ENCODE measurements at regions not wholly inside any gene's neighbourhood (a gene's known extent, or its start where the extent isn't known, plus 50 kb on each side); places are given as distances from the start of the nearest gene placed in this dataset.
A peak's percentile ranks its signal among the peaks of the same experiment; 100 is the strongest.

DNA sequence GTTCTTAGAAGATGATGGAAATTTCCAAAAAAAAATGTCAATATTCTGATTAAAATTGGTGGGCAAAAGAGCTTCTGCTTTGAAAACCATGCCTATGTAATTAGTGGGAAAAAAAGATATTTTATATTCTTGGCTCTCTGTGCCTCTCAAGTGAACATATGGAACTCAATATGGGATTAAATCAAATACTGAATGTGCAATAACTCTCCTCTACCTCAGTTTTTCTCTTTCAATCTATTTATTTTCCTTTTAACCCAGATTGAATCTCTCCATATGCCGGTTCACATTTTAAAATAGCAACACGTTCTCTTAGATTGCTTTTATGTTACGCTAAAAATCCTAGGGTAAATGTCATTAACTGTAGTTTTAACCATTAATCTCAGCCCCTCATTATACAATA, 224.2 kb upstream of the PABPC4L start:
- no peak for DNase-seq

GRCh38 chr4:134422776-134423175, 221.2 kb upstream of the PABPC4L start:
- DNase-seq, result peak; percentile 80

DNA sequence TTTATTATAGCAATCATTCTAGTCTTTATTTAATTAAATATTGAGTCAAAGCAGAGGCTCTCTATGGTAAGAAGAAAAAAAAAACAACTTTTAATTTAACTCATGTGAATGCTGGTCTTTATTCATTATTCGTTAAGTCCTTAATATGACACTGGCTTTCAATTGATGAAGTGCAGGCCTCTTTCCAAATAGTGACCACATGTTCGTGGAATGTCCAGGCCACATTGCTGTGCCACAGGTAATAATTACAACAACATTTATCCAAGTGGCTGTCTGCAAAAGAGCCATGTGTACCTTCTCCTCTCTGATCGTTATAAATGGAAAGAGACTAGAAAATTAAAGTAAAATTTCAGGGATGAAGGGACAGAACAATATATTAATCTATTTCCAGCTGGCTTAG, 220.1 kb upstream of the PABPC4L start:
- no peak for DNase-seq

GRCh38 chr4:134408897-134409296, 207.3 kb upstream of the PABPC4L start:
- DNase-seq, result no peak

DNA sequence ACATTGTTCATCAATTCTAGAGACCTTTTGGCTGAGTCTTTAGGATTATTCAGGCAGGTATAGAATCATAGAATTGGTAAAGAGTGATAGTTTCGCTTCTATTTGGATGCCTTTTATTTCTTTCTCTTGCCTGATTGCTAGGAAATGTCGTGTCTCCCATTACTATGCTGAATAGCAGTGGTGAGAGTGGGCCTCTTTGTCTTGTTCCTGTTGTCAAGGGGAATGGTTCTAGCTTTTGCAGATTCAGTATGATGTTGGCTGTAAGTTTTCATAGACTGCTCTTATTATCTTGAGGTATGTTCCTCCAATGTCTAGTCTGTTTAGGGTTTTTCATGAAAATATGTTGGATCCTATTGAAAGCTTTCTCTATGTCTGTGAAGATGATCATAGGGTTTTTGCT, 200.2 kb upstream of the PABPC4L start:
- DNase-seq, result no peak

GRCh38 chr4:134393592-134393991, 192.0 kb upstream of the PABPC4L start:
- DNase-seq, result no peak

- DNase-seq, result no peak
These were observed 188.7 kb upstream of the PABPC4L start for GRCh38 chr4:134390319-134390718.

- DNase-seq, result no peak
These were observed 186.8 kb upstream of the PABPC4L start for GRCh38 chr4:134388351-134388750.

- no peak for DNase-seq
These were observed 181.1 kb upstream of the PABPC4L start for GRCh38 chr4:134382478-134383227.

DNA sequence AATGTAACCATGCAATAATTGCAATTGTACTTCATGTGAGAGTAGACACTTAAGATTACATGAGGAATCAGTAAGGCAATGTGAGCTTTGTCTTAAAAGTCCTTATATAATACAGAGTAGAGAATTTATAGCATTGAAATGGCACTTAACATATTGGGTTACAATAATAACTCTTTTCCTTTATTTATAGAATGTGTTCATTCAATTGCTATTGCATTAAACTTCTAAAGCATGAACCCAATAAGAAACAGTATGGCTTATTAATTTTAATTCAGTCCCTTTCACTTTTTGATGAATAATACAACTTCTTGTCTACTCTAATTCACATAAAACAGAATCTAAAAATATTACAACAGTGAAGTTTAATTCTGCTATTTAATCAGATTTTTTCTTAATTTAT, 174.2 kb upstream of the PABPC4L start:
- no peak for DNase-seq

GRCh38 chr4:134365852-134366251, 164.3 kb upstream of the PABPC4L start:
- DNase-seq, result no peak

GRCh38 chr4:134364928-134365327, 163.3 kb upstream of the PABPC4L start:
- no peak for DNase-seq

DNA sequence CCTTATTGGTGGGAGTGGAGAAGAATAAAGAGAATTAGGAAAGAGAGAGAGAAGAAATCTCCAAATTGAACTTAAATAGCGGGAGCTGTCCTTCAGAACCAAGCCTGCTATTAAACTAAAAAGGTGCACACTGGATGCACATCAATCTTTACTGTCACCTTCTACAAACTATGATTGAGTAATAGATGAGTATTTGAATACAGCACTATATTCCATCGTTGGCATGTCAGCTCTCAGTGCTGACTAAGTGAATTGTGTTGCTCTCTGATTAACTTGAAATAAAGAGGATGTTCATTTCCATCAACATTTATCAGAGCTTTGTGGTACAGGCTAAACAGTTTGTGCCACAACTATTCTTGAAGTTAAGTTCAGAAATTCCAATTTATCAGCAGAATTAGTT, 143.7 kb upstream of the PABPC4L start:
- no peak for DNase-seq

GRCh38 chr4:134343656-134344055, 142.1 kb upstream of the PABPC4L start:
- no peak for DNase-seq

GRCh38 chr4:134343081-134343480, 141.5 kb upstream of the PABPC4L start:
- no peak for DNase-seq

DNA sequence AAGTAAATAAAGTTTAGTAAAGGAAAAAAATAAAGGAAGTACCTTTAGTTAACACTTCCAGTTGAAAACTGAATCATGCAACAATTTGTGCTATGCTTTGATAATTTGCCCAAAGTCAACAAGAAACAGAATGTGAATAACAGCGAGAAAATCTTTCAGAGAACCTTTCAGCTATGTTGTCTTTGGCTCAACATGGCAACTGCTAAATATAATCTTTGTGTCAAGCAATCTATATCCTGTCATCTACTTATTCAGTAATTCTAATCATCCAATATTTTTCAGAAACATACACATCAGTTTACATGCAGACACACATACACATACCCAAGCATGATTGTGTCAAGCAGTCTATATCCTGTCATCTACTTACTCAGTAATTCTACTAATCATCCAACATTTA, 136.0 kb upstream of the PABPC4L start:
- DNase-seq, result no peak

DNA sequence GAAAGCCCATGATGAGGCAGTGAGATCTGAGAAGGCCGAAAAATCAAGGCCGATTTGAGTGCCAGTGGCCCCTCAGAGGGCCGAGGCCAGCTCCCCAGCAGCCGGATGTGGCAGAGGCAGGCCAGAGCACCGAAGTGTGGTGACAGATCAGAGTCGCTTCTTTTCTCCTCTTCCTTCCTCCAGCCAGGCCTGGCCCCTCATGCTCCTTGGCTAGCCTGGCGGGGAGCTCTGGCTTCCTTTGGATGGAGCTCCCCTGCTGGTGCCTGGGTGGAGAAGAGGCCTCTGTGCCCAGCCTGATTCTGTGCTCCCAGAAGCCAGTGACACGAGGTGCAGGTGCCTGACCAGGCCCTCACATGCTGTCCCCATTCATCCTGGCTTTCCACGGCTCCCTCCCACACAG, 127.2 kb upstream of the PABPC4L start:
- no peak for DNase-seq

DNA sequence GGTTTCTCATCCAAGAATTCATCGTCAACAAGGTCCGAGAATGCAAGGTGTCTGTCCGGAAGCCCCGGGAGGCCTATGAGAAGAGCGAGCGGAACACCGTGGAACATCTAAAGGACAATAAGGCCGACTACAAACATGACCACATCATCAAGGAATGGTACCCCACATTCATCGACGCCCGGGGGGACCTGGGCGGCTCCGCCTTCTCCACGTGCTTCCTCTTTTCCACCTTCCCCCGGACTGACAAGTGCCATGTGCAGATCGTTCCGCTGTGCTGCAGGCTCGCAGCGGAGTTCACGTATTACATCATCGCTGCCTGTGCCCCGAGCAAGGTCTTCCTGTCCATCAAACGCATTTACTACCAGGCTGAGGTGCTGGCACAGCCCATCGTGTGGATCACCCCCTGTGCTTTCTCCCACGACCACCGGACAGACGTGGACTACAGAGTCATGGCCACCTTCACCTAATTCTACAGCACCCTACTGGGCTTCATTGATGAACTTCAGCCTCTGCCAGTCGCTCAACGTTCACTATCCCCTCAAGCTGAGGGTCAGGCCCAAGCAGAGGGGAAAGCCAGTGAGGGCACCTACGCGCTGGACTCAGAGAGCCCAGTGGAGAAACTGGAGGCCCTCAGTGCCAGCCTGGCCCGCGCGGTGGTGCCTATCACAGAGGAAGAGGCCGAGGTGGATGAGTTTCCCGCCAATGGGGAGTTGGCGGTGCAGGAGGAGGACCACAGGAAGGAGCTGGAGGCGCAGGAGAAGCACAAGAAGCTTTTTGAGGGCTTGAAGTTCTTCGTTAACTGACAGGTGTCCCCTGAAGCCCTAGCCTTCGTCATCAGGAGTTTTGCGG, 125.9 kb upstream of the PABPC4L start:
- DNase-seq, result no peak

DNA sequence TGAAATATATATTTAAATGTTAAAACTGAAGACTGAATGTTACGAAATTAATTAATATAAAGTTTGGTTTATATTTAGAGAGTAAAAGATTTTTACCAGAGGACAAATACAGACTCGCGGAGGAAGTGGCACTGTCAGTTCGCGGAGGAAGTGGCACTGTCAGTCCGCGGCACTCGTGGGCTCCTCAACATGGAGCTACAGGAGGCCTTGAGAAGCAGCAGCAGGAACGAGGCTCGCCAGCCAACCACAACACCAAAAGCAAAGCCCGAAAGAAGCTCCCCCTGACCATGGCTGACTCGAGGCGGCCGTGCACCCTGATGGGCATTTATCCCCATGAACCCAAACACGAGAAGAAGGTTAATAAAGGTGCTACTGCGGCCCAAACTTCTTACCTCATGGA, 125.3 kb upstream of the PABPC4L start:
- DNase-seq, result no peak

- DNase-seq, result no peak
These were observed 122.6 kb upstream of the PABPC4L start for GRCh38 chr4:134324179-134324578.

DNA sequence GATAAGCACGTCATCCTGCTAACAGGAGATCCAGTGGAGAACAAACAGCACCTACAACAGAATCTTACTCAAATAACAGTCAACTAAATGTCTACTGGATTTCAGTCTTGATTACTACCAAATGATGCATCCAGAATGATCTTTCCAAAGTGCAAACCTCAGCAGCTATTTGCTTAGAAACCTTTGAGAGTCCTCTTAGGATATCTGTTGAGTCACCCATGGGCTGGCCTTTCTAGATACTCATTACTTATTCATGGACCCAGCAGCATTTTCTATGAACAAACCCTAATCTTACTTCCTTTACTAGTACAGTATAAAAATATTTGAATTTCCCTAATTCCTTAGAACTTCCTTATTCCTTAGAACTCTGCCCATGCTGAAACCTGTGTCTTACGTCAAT, 118.5 kb upstream of the PABPC4L start:
- no peak for DNase-seq

DNA sequence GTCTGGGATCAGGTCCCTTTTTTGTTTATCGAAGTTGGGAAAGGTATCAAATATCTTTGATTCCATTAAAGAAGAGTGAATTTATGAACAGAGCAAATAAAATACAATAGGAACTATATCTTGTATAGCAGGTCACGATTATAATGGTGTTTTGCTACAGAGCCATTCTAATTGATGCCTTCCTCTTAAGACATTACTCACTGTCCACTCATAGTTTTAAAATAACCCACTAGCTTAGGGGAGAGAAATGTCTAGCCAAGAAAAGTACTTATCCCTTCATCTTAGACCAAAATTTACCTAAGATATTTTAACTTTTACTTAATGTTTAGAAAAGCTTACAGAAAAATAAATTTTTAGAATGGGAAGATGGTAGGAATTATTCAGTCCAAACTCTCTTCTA, 112.0 kb upstream of the PABPC4L start:
- DNase-seq, result no peak

DNA sequence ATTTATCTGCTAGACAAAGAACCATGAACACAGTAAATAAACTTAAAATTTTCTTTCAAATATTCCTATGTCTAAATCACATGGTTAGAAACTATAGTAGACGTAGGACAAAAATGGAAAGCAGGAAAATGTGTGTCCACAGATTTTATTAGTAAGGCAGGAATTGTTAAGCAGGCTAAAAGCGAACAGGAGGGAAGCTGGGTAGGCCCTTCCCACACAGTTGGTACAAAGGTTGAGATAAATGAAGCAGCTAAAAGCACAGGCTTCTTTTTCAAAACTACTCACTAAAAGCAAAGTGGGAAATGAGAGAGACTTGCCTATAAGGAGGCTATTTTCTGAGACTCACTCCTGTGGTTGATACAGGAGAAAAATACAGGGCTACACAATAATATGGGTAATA, 108.1 kb upstream of the PABPC4L start:
- no peak for DNase-seq

DNA sequence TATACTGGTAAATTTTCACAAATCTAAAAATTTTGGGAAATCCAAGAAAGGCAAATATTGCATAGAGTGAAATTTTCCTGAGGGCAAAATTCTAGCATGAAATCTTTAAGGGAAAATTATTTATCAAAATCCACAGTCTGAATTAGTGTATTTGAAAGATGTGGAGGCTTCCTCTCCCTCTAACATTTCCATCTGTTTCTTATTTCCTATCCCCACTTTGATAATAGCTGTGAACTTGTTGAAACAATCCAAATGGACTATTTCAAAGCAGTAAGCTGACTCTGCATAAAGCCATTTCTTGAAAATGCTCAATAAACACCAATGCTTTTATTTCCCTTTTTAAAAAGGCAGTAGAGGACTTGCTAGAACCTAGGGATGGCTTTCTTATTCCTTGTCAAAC, 107.3 kb upstream of the PABPC4L start:
- DNase-seq, result no peak

- DNase-seq, result no peak
These were observed 96.7 kb upstream of the PABPC4L start for GRCh38 chr4:134298313-134298712.
